ENCODE measurements at regions not wholly inside any gene's neighbourhood (a gene's known extent, or its start where the extent isn't known, plus 50 kb on each side); places are given as distances from the start of the nearest gene placed in this dataset.

GRCh38 chr6:169339025-169339424 is 85.4 kb upstream of the THBS2 start:
- TF ChIP-seq POLR2A (IDR thresholded peaks at IDR 0.05; ENCODE audit: low read length) (no peak), GATA1 (IDR thresholded peaks at IDR 0.05; ENCODE audit: low read depth, low read length) (no peak)
